GM19240 (cell line): ENCODE measurements at regions not wholly inside any gene's neighbourhood (a gene's known extent, or its start where the extent isn't known, plus 50 kb on each side); places are given as distances from the start of the nearest gene placed in this dataset.

Experiments
- DNase-seq: peaks from one replicate; pipeline ENCODE4 v3.0.0; 2011; ENCODE audit warnings: low spot score; ENCODE audit not compliant: insufficient read length

DNA sequence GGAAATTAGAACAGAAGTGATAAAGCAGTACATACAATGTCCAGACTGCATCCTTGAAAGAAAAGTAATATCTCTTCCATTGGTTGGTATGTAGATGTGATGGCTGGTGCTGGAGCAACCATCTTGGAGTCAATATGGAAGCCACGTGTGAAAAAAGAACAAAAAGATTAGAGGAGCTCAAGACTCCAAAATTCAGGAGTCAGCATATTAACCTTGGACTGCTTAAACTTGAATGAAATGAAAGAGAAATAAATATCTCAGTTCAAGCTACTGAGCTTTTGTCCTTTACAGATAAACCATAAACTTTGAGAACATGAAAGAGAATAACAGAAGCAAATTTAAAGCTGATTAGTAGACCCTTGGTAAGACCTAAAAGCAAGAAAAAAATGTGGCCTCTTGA is 197.9 kb downstream of the HS3ST3B1 start:
- no peak for DNase-seq

DNA sequence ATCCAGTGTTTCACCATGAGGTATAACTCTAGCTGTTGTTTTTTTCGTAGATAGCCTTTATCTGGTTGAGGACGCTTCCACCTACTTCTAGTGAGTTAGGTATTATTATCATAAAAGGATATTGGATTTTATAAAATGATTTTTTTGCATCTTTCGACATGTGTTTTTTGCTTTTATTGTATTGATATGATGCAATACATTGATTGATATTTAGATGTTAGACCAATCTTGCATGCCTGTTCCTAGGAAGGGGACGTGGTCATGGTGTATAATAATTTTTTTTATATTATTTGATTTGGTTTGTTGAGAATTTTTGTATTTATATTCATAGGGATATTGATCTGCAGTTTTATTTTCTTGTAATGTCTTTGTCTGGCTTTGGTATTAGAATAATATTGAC is 193.3 kb downstream of the HS3ST3B1 start:
- no peak for DNase-seq

DNA sequence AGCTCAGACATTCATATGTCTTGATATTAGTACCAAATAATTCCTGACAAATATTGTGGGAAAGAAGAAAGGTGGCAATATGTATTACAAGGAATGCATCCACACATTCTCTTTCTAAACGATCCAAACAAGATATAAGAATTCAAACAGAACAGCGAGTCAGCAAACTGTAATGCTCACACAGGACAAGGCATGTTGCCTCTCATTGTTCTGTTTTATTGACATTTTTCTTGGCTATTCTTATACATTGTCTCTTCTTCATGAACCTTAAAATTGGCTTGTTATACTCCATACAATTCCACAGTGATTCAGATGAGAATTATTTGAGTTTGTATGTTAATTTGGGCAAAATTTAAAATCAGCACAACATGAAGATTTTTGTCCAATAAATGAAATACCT is 189.1 kb downstream of the HS3ST3B1 start:
- DNase-seq = no peak

DNA sequence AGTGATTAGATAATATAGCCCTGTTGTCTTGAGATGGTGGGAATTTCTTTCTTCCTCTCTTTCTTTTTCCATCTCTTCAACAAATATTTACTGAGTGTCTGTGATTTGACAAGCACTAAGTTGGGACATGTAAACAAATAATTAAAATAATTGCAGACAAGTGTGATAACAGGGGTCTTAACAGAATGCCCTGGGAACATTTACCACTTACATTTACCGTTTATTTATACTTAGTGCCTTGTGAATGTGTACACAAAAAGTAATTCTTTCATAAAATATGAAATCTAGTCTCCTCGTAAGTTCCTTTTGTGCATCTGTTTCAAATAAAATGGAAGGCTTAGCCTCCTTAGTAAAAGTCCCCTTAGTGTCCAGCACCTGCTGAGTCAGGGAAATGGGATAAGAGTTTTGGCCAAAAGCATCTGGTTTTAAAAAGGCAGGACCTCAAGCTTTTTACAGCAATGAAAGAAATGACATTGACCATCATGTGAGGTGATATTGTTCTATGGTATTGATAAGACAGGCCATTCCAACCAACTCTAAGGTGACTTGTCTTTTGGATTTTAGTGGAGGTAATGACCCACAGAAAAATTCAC is 188.2 kb downstream of the HS3ST3B1 start:
- no peak for DNase-seq

DNA sequence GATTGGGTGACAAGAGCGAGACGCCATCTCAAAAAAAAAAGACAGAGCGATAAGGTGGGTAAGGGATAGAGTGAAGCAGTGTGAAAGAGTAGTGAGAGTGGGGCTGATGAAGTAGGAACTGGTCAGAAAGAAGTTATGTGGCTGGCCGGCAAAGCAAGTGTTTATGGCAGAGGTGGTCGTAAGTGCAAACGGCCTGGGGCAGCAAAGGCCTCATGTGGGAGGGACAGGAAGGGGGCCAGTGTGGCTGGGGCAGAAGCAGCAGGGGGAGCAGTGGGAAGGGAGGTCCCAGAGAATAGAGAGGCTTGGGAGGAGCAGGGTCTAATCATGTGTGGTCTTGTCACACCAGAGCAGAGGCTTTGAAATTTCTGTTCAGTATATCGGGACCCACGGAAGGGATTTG is 186.2 kb downstream of the HS3ST3B1 start:
- no peak for DNase-seq

DNA sequence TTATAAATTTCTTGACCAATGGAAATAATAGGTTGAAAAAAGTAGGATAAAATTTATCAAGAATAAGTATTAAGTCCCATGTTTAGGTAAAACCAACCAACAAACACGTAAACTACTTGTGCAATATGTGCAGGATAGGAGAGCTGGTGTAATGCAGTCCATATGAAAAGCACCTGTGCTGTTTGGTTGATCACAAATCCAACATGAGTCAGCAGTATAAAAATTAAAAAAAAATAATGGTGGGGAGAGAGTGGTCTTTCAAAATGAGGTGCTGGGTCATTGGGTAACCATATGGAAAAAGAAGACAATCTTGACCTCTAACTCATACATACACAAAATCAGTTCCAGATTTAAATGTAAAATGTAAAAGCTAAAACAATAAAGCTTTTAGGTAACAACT is 181.8 kb downstream of the HS3ST3B1 start:
- DNase-seq = no peak

DNA sequence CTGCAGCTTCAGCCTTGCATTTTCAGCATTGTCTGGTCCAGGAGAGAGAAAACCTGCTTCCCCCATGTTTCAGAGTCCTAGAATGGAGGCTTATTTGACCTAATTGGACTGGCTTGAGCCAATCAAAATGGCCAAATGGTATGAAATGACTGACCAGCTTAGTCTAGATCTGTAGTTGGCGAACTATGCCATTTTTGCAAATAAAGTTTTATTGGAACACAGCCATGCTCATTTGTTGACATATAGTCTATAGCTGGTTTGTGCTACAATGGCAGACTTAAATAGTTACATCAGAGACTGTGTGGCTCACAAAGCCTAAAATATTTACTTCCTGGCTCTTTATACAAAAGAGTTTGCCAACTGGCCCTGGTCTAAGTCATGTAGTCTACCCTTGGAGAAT is 180.8 kb downstream of the HS3ST3B1 start:
- no peak for DNase-seq

DNA sequence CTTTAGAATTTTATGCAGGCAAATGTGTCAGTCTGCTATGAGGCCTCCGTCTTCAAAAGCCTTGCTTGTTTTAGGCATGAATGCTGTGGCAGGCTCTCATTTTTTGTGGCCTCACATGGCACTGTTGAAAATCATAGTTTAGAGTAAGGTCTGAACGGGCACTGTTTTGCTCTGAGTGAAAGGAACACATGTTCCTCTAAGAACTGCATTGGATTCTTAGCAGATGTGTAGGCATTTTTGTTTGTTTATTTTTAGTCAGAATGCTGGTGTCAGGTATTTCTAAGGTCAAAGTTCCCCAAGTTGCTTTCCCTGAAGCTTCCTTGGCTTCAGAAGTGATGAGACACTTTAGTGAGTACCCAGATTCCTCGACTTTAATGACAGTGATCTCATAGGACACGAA is 173.7 kb downstream of the HS3ST3B1 start:
- DNase-seq = no peak

DNA sequence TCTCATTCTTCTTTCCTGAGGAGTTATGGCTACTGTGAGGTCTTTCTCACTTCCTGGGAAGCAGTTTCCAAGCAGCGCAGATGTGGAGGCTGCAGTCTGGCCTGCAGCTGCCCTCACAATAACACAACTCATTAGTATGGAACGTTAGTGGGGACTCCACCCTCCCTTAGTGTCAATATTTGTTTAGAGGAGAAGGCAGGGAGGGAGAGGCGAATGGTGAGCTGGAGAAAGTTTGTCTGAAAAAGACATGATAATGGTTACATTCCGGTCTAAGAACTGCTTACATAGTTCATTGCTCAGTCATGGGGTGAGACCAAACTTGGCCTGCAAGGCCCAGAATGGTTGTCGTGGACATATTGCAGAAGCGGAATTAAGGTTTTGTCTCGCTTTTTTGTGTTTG is 170.2 kb downstream of the HS3ST3B1 start:
- no peak for DNase-seq

DNA sequence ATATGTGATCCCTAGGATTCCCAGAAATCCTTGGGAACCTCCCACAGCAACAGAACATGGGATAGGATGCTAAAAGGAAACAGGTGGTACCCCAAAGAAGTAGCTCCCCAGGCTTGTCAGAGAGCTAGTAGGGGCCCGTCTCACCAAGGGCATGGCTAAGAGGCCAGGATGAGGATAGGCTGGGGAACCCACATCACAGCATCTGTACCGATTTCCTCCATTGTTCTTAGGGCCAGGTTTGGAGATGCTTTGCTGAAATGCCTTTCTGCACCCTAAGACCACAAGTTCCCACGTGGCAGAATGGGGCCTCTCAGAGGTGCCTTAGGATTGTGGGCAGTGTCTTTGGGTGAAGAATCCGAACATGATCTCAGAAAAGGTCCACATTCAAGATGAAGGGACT is 169.5 kb downstream of the HS3ST3B1 start:
- no peak for DNase-seq

DNA sequence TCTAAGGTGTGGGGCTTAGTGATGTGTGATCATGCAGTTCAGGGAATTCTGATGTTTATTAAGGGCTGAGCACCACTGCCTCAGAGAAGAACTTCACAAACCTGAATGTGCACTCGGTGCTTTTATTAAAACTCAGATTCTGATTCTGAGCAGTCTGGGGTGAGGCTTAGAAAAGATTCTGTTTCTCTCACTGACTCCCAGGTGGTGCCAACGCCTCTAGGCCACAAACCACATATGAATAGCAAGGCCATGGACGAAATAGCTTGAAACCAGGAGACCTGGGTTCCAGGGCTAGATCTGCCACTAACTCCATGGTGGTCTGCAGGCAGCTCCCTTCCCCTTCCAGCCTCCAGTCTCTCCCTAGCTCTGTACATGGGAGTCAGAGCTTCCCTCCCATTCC is 169.1 kb downstream of the HS3ST3B1 start:
- no peak for DNase-seq

DNA sequence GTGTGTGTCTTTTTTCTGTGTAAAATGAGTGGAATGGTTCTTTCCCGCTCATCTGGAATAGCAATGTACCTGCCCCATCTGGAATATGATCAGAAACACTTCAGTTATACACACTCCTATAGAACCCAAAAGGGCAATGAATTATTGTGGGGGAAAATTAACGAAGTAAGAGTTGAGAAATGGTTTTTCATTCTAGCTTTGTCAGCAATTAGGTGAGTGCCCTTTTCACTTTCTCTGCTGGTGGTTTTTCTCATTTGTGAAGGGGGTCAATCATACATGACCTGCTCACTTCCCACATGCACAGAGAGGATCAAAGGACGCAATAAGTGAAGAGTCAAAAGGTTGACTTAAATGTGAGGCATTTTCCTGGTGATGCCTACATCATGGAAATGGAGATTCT is 168.0 kb downstream of the HS3ST3B1 start:
- no peak for DNase-seq

DNA sequence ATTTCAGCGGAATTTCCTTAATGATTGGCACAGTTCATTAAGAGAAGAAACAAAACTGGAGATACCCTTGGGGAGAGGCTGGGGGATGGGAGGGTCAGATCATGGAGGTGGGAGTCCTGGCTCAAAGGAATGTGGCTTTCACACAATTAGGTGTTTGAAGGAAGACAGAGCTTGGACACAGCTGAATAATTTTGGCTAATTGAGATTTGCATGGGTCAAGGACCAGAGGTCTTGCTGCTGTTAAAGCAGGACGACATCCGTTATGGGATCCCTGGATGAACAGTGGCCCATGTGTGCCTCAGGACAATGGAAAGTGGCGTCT is 160.3 kb downstream of the HS3ST3B1 start:
- DNase-seq = no peak

DNA sequence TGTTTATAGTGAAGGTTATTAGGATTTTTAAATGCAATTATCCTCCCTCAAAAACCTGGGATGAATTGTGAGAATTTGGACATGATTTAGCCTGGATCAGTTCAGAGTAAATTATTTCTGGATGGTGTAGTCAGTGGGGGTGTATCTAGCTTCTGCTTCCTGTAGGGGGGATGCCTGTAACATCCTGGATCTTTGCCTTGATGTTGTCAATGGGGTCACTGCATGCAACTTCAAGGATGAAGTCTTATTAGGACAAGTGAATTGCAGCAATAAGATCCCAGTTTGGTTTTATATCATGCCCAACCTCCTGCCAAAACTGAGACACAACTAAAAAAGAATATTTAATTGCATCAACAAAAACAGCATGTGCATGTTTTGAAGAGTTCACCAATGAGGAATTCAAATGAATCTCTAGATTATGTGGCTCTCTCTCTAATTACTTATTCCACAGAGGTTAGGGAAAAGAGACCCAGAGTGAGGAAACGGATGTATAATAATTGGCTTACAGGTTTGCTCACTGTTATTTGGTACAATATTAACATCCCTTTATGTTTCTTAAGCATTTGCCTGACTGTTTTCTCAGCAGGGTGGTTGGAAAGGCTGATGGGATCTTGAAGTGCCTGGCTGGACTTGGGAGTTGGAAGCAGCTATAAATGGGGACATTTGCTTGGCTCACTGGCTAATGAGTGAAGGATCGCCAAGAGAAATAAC is 159.8 kb downstream of the HS3ST3B1 start:
- DNase-seq = no peak

DNA sequence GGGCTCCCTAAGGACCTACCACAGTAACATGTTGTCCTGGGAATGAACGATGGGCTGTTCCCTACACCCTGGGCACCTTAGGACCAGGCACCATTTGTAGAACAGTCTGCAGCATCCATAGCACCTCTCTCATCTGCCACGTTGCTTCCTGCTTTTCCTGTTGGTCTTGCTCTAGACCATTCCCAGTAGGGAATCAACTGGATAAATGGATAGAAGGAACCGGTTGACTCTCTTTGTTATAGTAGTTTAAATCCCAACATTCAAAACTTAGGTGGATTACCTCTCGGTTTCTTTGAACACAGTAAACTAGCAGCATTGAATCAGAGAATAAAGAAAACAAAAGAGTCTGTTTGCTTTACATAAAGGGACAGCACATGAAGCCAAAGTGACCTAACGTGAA is 159.1 kb downstream of the HS3ST3B1 start:
- no peak for DNase-seq

DNA sequence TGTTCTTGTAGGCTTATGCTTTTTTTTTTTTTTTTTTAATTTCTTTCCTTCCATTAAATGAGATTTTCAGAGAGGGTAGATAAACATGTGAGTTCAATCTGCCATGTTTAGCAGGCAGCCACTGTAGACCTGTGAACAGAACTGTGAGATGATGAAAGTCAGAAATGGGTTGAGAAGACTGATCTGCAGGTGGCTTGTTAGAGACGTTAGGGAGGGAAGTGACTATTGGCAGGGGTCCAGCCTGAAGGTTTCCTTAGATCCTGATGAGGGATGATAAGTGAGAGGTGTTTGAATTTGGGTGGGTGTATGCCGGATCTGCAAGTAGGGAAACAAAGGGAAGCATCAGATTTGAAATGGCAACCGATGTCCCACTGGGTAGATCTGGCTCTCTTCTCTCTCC is 157.8 kb downstream of the HS3ST3B1 start:
- no peak for DNase-seq

DNA sequence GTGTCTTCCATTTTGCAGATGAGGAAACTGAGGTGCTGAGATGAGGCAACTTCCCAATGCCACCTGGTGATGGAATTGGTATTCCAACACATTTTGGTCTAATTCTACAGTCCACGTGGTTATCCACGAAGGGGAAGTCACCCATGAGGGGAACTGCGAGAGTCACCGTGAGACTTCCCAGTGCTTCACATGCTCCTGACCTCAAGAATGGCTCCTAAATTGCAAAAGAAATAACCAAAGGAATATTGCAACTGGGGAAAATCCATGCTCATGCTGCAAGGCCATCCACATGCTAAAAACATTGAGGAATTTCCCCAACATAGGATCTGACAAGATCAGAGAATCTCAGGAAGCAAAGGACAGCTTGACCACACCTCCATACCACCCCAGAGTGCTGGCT is 153.9 kb downstream of the HS3ST3B1 start:
- DNase-seq = no peak

DNA sequence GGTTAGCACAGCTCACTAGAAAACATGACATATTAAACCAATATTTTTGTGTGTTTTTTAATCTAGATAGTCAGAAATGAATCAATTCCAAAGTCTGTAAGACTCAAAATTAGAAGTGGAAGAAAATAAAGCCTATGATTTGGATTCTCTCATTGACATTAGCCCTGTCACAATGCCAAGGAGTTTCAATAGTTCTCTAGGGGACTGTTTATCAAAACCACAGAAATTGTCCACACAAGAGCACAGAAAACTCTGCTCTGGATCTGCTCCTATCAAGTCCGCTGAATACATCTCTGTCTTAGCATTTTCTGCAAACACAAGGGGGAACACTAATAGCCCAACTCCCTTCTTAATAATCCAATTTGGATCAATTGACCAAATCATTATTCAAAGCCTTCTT is 152.0 kb downstream of the HS3ST3B1 start:
- DNase-seq = no peak

DNA sequence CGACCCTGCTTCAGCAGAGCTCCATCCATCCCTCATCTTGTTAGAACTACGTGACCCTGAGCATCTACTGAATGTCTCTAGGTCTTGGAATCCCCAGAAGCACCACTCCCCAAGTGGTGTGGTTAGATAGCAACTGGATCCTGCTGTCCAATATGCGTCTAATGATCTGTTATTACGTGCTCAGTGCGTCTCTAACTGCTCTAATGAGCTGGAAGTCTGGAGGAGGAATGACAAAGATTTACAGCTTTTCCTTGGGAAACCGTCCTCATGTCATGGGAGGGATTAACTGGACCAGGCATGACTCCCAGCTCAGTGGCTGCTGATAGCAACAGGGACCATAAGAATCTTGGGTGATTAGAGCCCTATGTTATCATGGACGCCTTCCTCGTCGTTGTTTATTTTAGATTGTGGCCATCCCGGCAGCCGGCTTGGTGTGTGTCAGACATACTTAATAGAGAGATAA is 150.9 kb downstream of the HS3ST3B1 start:
- no peak for DNase-seq

DNA sequence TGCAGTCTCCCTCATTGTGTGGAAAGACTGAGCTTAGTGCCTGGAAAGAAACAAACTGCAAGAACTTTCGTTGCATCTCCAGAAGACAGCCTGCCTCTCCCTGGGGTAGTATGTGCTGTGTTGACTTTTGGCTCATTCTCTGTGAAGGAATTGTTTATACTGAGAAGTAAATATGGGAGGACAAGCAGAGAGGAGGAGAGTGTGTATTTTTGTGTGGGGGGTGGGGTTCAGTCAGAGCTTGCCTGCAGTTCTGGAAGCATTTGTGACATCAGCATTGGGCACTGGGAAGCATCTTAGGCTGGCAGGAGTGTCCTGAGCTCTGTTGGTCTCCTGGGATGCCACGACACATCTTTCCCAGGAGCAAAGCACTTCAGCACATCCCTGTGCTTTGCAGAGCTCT is 147.9 kb downstream of the HS3ST3B1 start:
- DNase-seq = no peak

DNA sequence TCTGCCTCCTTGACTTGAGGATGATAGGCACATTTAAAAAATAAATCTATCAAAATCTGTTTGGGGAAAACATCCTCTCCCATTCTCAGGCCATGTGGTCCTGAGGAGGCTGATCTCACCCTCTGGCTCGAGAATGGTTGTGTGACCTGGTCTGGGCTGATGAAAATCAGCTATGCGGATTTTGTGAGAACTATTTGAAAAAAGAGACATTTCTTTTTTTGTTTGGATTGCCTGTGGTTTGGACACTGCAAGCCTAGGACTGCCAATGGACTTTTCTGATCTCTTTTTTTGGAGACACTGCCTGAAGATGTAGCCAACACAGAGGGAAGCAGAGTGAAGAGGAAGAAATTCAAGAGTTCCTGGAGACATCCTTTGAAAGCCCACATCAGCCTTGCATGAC is 145.9 kb downstream of the HS3ST3B1 start:
- no peak for DNase-seq

DNA sequence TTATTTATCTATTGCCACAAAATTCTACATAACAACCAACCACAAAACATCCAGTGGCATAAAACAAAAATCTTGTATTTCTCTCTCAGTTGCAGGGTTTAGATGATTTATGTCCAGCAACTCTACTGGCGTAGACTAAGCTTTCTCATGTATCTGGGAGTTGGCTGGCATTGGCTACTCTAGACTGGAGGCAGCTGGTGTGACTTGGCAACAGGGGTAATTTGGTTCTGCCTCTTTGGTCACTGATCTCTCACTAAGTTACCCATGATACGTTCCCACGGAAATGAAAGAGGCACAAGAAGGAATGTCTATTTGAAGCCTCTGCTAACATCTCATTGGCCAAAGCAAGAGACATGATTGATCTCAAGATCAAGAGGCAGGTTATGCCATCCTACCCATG is 144.0 kb downstream of the HS3ST3B1 start:
- DNase-seq = no peak

DNA sequence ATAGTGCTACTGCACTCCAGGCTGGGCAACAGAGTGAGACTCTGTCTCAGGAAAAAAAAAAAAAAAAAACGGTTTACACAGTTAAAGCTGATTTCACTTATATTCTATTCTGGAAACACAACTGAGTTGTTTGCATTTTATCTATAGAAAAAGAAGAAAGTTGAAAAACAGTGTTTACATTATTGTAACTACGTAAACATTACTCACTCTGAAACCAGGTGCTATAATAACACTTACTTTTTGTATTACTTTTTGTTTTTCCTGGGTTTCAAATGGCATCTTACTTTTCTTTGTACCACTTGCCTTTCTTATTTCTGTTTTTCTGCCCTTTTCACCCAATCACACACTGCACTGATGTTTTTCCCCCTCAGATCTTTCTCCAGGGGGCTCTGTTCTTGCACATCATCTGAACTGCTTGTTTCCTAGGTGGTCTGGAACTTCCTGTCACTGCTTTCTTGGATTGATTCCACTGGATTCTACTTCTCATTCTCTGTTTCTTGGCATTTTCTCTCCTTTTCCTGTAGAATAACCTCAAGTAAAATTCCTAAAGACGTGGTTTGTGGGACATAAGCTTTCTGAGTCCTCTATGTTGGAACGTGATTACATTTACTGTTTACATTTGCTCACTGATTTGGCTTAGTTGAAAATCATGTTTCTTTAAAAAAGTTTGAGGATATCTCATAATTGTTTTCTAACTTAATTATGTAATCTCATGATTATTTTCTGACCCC is 142.1 kb downstream of the HS3ST3B1 start:
- no peak for DNase-seq
